GM21381 (cell line): ENCODE measurements at regions not wholly inside any gene's neighbourhood (a gene's known extent, or its start where the extent isn't known, plus 50 kb on each side); places are given as distances from the start of the nearest gene placed in this dataset.
A peak's percentile ranks its signal among the peaks of the same experiment; 100 is the strongest.

Experiments used
- ATAC-seq: cut with Tn5 transposase; IDR thresholded peaks from one replicate; pipeline ENCODE4 v1.9.1; 2021; ENCODE audit warnings: mild to moderate bottlenecking, moderate library complexity; ENCODE audit not compliant: unreplicated experiment

- ATAC-seq: no peak
Measured at GRCh38 chr10:90317172-90317571, 540.7 kb downstream of the HTR7 start.

- ATAC-seq: no peak
Measured at GRCh38 chr10:90318659-90319058, 539.2 kb downstream of the HTR7 start.

GRCh38 chr10:90319188-90319914 is 538.5 kb downstream of the HTR7 start:
- ATAC-seq: peak; percentile 83

GRCh38 chr10:90321132-90321816 is 536.6 kb downstream of the HTR7 start:
- no peak for ATAC-seq

GRCh38 chr10:90326498-90327267 is 531.2 kb downstream of the HTR7 start:
- no peak for ATAC-seq

DNA sequence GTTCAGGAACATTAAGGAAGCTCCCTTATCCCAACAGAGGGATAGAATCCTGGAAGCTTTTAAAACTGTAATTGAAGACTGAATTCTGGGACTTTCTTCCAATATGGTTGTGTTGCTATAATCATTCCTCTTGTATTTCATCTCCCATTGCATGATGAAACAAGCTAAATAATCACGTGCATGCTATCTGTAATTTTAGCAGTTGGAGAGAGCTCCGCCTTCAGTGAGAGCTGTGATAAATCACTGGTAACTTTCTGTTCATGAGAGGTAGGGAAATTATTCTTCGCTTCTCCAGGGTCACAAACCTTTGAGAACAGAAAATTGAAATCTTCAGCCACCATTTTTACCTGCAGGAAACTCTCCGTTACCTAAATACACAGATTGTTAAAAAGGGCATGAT is 530.2 kb downstream of the HTR7 start:
- ATAC-seq: no peak

- ATAC-seq: no peak
Measured at GRCh38 chr10:90328459-90328858, 529.4 kb downstream of the HTR7 start.

GRCh38 chr10:90328896-90329295 is 528.9 kb downstream of the HTR7 start:
- no peak for ATAC-seq

DNA sequence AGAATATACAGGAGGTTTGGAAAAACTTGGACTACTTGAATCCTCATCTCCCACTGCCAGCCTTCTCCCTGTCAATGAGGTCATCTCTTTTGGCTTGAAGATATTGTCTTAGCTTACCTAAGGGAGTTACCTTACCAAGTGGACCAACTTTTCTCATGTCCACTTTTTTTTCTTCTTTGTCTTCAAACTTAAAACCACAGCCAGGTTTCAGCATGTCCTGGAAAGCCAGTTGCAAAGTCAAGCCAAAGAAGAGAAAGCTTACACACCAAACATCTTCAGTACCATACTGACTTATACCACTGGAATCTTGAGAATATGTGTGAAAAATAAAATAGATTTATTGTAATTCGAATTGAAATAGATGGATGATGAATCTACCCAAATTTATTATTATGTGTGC is 520.5 kb downstream of the HTR7 start:
- no peak for ATAC-seq

- no peak for ATAC-seq
Measured at GRCh38 chr10:90342480-90342879, 515.4 kb downstream of the HTR7 start.

DNA sequence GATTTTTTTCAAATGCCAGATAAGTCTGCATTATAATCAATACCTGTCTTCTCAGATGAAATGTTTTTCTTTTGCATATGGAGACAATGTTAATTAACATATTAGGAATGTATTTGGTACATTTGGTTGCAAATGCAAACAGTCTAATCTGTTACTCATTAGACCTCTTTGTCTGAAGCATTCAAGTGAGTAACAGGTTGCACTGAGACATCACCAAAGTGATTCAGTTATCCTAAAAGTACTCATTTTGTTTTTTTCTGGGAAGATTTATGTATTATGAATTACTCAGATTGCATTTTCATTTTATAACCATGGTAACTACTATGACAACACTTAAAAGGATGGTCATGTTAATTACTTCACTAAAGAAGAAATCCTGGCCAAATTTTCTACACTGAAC is 513.6 kb downstream of the HTR7 start:
- ATAC-seq: no peak

DNA sequence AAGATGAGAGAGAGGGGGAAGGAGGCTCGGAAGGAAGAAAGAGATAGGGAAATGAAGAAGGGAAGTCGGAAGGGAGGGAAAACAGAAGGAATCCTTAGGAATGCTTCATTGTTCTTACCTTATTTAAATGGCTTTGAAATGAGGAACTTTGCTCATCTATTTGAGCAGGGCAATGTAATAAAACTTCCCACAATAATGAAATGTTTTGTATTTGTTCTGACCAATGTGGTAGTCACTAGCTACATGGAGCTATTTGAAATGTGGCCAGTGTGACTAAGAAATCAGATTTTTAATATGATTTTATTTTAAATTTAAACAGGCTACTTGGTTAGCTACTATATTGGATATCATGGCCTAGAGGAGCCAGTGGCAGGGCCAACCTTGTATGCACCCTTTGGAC is 510.6 kb downstream of the HTR7 start:
- ATAC-seq: no peak

DNA sequence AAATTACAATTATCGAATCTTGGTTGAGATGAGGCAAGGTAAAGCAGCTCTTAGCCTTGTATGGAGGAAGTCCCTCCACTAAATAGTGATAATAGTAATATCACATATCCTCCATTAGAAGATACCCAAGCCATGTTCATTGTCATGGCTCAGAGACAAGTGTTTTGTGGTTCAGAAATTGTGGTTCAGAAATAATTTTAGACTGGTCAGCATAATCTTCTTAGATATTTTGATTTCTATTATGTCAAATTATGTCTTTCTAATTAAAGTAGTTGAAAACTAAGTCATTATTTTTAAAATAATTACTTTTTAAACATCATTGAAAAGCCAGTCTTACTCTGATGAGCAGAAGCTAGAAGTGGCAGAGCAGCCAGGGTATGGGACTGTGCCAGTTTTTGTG is 507.7 kb downstream of the HTR7 start:
- no peak for ATAC-seq

DNA sequence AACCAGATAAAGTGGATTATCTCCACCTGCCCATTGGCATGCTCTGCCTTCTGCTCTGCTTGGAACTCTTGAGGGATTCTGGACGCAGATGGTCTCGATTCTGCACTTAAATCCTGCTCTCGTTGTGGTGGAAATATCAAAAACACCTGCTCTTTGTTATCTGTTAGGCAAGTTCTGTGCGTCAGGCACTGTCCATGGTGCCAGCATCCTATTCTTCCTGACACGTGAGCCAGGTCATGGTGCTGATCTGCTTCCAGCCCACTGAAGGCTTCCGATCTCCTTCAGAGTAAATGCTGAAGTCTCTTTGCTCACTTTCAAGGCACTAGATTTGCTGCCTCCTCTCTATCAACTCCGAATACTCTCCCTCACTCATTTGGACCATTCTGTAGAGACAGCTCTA is 505.6 kb downstream of the HTR7 start:
- no peak for ATAC-seq

GRCh38 chr10:90354914-90355313 is 502.9 kb downstream of the HTR7 start:
- ATAC-seq: no peak

GRCh38 chr10:90363799-90364483 is 493.9 kb downstream of the HTR7 start:
- ATAC-seq: no peak

DNA sequence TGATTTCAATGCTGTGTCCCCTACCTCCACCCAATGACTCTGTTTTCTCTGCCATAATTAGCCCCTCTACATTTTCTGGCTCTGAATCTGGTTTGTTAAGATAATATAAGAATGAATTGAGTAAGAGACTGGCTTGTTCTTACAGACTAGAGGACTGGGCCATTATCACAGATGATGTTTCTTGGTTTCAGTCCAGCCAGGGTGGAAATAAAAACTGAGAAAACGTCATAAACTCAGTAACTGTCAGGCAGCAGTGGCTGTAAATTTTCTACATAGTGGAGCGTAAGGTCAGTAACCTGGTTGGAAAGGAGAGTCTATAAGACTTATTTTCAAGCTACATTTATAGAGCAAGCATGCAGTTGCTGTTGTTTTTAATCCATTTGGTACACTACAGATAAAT is 485.4 kb downstream of the HTR7 start:
- ATAC-seq: no peak

GRCh38 chr10:90373911-90374310 is 483.9 kb downstream of the HTR7 start:
- no peak for ATAC-seq

DNA sequence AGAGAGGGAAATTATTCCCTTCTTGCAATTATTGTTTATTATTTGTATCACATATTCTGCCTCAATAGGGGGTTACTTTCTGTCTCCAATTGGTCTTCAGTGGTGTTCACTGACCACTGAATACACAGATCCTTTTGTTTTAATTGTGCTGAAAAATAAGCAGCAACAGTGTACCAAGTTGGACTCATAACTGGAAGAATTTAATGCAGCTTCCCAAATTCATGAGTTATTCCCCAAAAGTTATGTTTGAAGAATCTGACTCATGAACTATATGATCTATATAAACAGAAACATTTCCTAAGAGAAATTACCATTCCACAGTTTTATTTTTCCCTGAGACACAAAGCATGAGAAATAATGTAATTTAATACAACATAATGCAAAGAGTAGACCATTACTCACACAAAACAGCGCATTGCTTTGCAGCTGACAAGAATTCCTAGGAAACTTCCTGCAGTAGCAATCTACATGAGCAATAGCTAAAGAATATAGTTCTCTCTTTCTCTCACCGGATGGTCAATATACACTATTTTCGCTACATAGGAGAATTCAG is 479.2 kb downstream of the HTR7 start:
- ATAC-seq: no peak

DNA sequence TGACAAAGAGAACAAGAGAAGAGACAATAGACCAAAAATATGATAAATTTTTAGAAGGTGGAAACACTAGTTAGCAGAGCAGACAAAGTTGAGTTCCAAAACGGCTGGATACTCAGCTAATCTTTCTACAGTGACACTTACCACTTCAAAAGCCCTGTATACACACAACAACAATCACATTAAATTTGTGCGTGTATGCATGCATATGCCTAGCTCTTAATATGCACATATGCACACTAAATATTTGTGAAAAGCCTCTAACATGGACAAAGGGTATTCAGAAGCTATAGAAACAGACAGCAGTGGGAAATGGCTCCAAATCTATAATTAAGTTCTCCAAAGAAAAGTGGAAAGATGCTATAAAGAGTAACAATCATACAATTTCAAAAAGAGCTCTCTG is 476.4 kb downstream of the HTR7 start:
- ATAC-seq: no peak

DNA sequence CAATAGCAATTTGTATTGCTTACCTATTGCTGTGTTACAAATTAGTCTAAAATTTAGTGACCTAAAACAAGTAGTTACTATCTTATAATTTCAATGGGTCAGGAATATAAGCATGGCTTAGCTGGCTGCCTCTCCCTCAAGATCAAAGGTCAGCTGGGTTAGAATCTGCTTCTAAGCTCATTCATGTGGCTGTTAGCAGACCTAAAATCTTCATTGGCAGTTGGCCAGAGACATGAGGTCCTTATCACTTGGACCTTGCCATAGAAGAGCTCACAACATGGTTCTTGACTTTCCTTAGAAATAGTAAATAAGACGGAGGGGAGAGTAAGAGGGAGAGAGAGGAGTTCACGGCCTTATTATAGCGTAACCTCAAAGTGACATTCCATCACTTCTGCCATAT is 468.0 kb downstream of the HTR7 start:
- ATAC-seq: no peak
